GM18870 (cell line): ENCODE measurements at regions not wholly inside any gene's neighbourhood (a gene's known extent, or its start where the extent isn't known, plus 50 kb on each side); places are given as distances from the start of the nearest gene placed in this dataset.

ENCODE experiments used
- ATAC-seq: cut with Tn5 transposase; IDR thresholded peaks from one replicate; pipeline ENCODE4 v1.9.1; 2021; ENCODE audit warnings: moderate library complexity; ENCODE audit not compliant: unreplicated experiment

- ATAC-seq, result no peak
Observed at GRCh38 chr1:199753513-199753912, 274.0 kb upstream of the NR5A2 start.

- ATAC-seq, result no peak
Observed at GRCh38 chr1:199756066-199756465, 271.4 kb upstream of the NR5A2 start.

- ATAC-seq, result no peak
Observed at GRCh38 chr1:199758626-199759255, 268.8 kb upstream of the NR5A2 start.

GRCh38 chr1:199759268-199759730, 268.2 kb upstream of the NR5A2 start:
- no peak for ATAC-seq

GRCh38 chr1:199762572-199762971, 264.9 kb upstream of the NR5A2 start:
- no peak for ATAC-seq

- no peak for ATAC-seq
Observed at GRCh38 chr1:199766218-199766792, 261.2 kb upstream of the NR5A2 start.

GRCh38 chr1:199767700-199768099, 259.8 kb upstream of the NR5A2 start:
- ATAC-seq, result no peak

GRCh38 chr1:199774433-199775089, 252.9 kb upstream of the NR5A2 start:
- ATAC-seq, result no peak

GRCh38 chr1:199776768-199777497, 250.6 kb upstream of the NR5A2 start:
- no peak for ATAC-seq

GRCh38 chr1:199778324-199778955, 249.1 kb upstream of the NR5A2 start:
- ATAC-seq, result no peak

GRCh38 chr1:199780091-199780490, 247.4 kb upstream of the NR5A2 start:
- no peak for ATAC-seq

GRCh38 chr1:199780948-199781670, 246.4 kb upstream of the NR5A2 start:
- ATAC-seq, result no peak

- ATAC-seq, result no peak
Observed at GRCh38 chr1:199784138-199784895, 243.2 kb upstream of the NR5A2 start.

- no peak for ATAC-seq
Observed at GRCh38 chr1:199786695-199787094, 240.8 kb upstream of the NR5A2 start.

- no peak for ATAC-seq
Observed at GRCh38 chr1:199789141-199789540, 238.4 kb upstream of the NR5A2 start.

- ATAC-seq, result no peak
Observed at GRCh38 chr1:199791495-199791894, 236.0 kb upstream of the NR5A2 start.

GRCh38 chr1:199792874-199793273, 234.6 kb upstream of the NR5A2 start:
- no peak for ATAC-seq

GRCh38 chr1:199794105-199794863, 233.2 kb upstream of the NR5A2 start:
- no peak for ATAC-seq

GRCh38 chr1:199799116-199799515, 228.4 kb upstream of the NR5A2 start:
- ATAC-seq, result no peak
